GM20000 (cell line): ENCODE measurements at regions not wholly inside any gene's neighbourhood (a gene's known extent, or its start where the extent isn't known, plus 50 kb on each side); places are given as distances from the start of the nearest gene placed in this dataset.

ENCODE experiments used
- DNase-seq: peaks from one replicate; pipeline ENCODE4 v3.0.0; 2012; ENCODE audit warnings: low spot score
- CTCF ChIP-seq: IDR thresholded peaks from 2 replicates; pipeline ENCODE4 v1.5.1; 2012; ENCODE audit warnings: mild to moderate bottlenecking, control low read depth; ENCODE audit errors: extremely low read depth, missing control alignments

GRCh38 chr15:94154255-94154654 is 77.1 kb upstream of the MCTP2 start:
- no peak for TF ChIP-seq CTCF
- no peak for DNase-seq

GRCh38 chr15:94145046-94145445 is 86.3 kb upstream of the MCTP2 start:
- DNase-seq = no peak
- no peak for TF ChIP-seq CTCF

- TF ChIP-seq CTCF = no peak
- no peak for DNase-seq
Measured at GRCh38 chr15:94141802-94142201, 89.6 kb upstream of the MCTP2 start.

- no peak for TF ChIP-seq CTCF
- no peak for DNase-seq
Measured at GRCh38 chr15:94135486-94136147, 95.7 kb upstream of the MCTP2 start.

GRCh38 chr15:94131875-94132274 is 99.5 kb upstream of the MCTP2 start:
- no peak for TF ChIP-seq CTCF
- no peak for DNase-seq

- TF ChIP-seq CTCF = no peak
- DNase-seq = no peak
Measured at GRCh38 chr15:94130504-94130903, 100.9 kb upstream of the MCTP2 start.

GRCh38 chr15:94127006-94127405 is 104.4 kb upstream of the MCTP2 start:
- DNase-seq = no peak
- TF ChIP-seq CTCF = no peak
